Progenitor cell of endocrine pancreas (in vitro differentiated cells): ENCODE measurements at regions not wholly inside any gene's neighbourhood (a gene's known extent, or its start where the extent isn't known, plus 50 kb on each side); places are given as distances from the start of the nearest gene placed in this dataset.

Experiments used
- DNase-seq: peaks from one replicate; pipeline ENCODE4 v3.0.0; 2021; ENCODE audit warnings: low spot score; ENCODE audit not compliant: unreplicated experiment
- H3K27ac Mint-ChIP-seq: 2 replicates; pipeline ENCODE4 v1.8.0; 2021; ENCODE audit warnings: mild to moderate bottlenecking, moderate library complexity, mixed read lengths
- H3K27me3 Mint-ChIP-seq: 2 replicates; pipeline ENCODE4 v1.8.0; 2021; ENCODE audit warnings: mixed read lengths
- H3K36me3 Mint-ChIP-seq: 2 replicates; pipeline ENCODE4 v1.8.0; 2022; ENCODE audit warnings: mixed read lengths; ENCODE audit not compliant: insufficient read depth
- H3K4me1 Mint-ChIP-seq: 2 replicates; pipeline ENCODE4 v1.8.0; 2021; ENCODE audit warnings: low read depth, mixed read lengths
- H3K4me3 Mint-ChIP-seq: 2 replicates; pipeline ENCODE4 v1.8.0; 2021; ENCODE audit warnings: low read depth, mild to moderate bottlenecking, moderate library complexity, mixed read lengths
- H3K9me3 Mint-ChIP-seq: 2 replicates; pipeline ENCODE4 v1.8.0; 2021; ENCODE audit warnings: low read depth, mixed read lengths
- TF ChIP-seq, protein P1 (sequence below): fragments of 200-600 bp; sonication (generic); IDR thresholded peaks from one replicate; pipeline ENCODE4 v1.5.0; 2021; ENCODE audit warnings: antibody characterized with exemption, mild to moderate bottlenecking; ENCODE audit not compliant: unreplicated experiment

- Mint-ChIP-seq H3K4me1 (peaks cover 7% of the 10 kb centered on the region), H3K27ac (no peak overlapping the region), H3K4me3 (no peak overlapping the region), H3K27me3 (peaks cover 10% of the 10 kb centered on the region), H3K36me3 (no peaks in the 10 kb centered on the region), H3K9me3 (no peaks in the 10 kb centered on the region)
- TF ChIP-seq, protein P1, sequence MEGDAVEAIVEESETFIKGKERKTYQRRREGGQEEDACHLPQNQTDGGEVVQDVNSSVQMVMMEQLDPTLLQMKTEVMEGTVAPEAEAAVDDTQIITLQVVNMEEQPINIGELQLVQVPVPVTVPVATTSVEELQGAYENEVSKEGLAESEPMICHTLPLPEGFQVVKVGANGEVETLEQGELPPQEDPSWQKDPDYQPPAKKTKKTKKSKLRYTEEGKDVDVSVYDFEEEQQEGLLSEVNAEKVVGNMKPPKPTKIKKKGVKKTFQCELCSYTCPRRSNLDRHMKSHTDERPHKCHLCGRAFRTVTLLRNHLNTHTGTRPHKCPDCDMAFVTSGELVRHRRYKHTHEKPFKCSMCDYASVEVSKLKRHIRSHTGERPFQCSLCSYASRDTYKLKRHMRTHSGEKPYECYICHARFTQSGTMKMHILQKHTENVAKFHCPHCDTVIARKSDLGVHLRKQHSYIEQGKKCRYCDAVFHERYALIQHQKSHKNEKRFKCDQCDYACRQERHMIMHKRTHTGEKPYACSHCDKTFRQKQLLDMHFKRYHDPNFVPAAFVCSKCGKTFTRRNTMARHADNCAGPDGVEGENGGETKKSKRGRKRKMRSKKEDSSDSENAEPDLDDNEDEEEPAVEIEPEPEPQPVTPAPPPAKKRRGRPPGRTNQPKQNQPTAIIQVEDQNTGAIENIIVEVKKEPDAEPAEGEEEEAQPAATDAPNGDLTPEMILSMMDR: no peak
- no peak for DNase-seq
Measured at GRCh38 chr2:8545695-8546611, 135.9 kb upstream of the ID2 start.

- no peak for DNase-seq
- Mint-ChIP-seq H3K27ac (no peak overlapping the region), H3K27me3 (peaks cover 7% of the 10 kb centered on the region), H3K4me3 (no peak overlapping the region), H3K4me1 (peaks cover 5% of the 10 kb centered on the region), H3K36me3 (no peaks in the 10 kb centered on the region), H3K9me3 (no peaks in the 10 kb centered on the region)
- TF ChIP-seq, protein P1: no peak
Measured at GRCh38 chr2:8546612-8547283, 135.1 kb upstream of the ID2 start.

- Mint-ChIP-seq H3K4me1 (peaks cover 4% of the 10 kb centered on the region), H3K36me3 (no peaks in the 10 kb centered on the region), H3K4me3 (no peak overlapping the region), H3K27me3 (peaks cover 9% of the 10 kb centered on the region), H3K9me3 (no peaks in the 10 kb centered on the region), H3K27ac (no peak overlapping the region)
- no peak for DNase-seq
- TF ChIP-seq, protein P1: no peak
Measured at GRCh38 chr2:8547284-8548064, 134.4 kb upstream of the ID2 start.

GRCh38 chr2:8548065-8548618 lies 133.7 kb upstream of the ID2 start:
- H3K4me3 Mint-ChIP-seq: no peak overlapping the region
- no peak for DNase-seq
- peaks cover 9% of the 10 kb centered on the region for H3K27me3 Mint-ChIP-seq
- H3K27ac Mint-ChIP-seq: no peak overlapping the region
- no peaks in the 10 kb centered on the region for H3K36me3 Mint-ChIP-seq
- peaks cover 3% of the 10 kb centered on the region for H3K4me1 Mint-ChIP-seq
- no peaks in the 10 kb centered on the region for H3K9me3 Mint-ChIP-seq
- TF ChIP-seq, protein P1: no peak
